Ascending aorta (tissue), 2 donors: ENCODE measurements at regions not wholly inside any gene's neighbourhood (a gene's known extent, or its start where the extent isn't known, plus 50 kb on each side); places are given as distances from the start of the nearest gene placed in this dataset.
A peak's percentile ranks its signal among the peaks of the same experiment; 100 is the strongest.

Source experiments
- DNase-seq, 2 donors: peaks; one replicate each; pipeline ENCODE4 v3.0.0-alpha.2; 2019; ENCODE audit warnings: low spot score in 2 of 2
- H3K27ac ChIP-seq, 2 donors: fragments of 200-600 bp; sonication (generic); one replicate each; pipeline ENCODE4 v1.5.1; 2016 to 2017; ENCODE audit warnings: mild to moderate bottlenecking in 1 of 2
- H3K27me3 ChIP-seq: fragments of 200-600 bp; sonication (generic); one replicate; pipeline ENCODE4 v1.5.1; 2017
- H3K36me3 ChIP-seq, 2 donors: fragments of 200-600 bp; sonication (generic); one replicate each; pipeline ENCODE4 v1.5.1; 2016
- H3K4me1 ChIP-seq, 2 donors: fragments of 200-600 bp; sonication (generic); one replicate each; pipeline ENCODE4 v1.5.1; 2016 to 2017; ENCODE audit warnings: mild to moderate bottlenecking in 1 of 2
- H3K4me3 ChIP-seq, 2 donors: fragments of 200-600 bp; sonication (generic); one replicate each; pipeline ENCODE4 v1.5.1; 2016 to 2017; ENCODE audit warnings: mild to moderate bottlenecking in 1 of 2
- H3K9me3 ChIP-seq, 2 donors: fragments of 200-600 bp; sonication (generic); one replicate each; pipeline ENCODE4 v1.5.1; 2016
- CTCF ChIP-seq, 3 experiments: fragments of 200-600 bp in 2 of 3; fragments of 450-650 bp in 1 of 3; sonication (generic) in 2 of 3; IDR thresholded peaks; one replicate each; pipeline ENCODE4 v1.5.1; 2016 to 2019; ENCODE audit warnings: antibody characterized with exemption in 3 of 3, mild to moderate bottlenecking in 1 of 3, moderate library complexity in 1 of 3
- intact Hi-C: fragments of 100-400 bp; cut with DNase I; formaldehyde crosslinking; loops from one replicate; pipeline ENCODE4 v1.15.1; 2023

- Histone ChIP-seq H3K36me3 (no peaks in the 10 kb centered on the region), H3K27me3 (no peaks in the 10 kb centered on the region), H3K27ac (peak overlapping the region in 1 of 2 donors; percentile 16), H3K4me1 (peaks cover 4 to 13% of the 10 kb centered on the region in 2 donors), H3K4me3 (peak overlapping the region; percentile 20 to 39), H3K9me3 (no peaks in the 10 kb centered on the region)
- no peak for DNase-seq
- intact Hi-C loops, result no loop called here
- TF ChIP-seq CTCF (IDR thresholded peaks at IDR 0.05), result no peak
These were observed 50.4 kb upstream of the SEPTIN5 start for GRCh38 chr22:19663821-19664355.

- Histone ChIP-seq H3K4me3 (peak overlapping the region; percentile 20 to 39), H3K27ac (no peak overlapping the region), H3K27me3 (no peaks in the 10 kb centered on the region), H3K9me3 (no peaks in the 10 kb centered on the region), H3K4me1 (peaks cover 4 to 13% of the 10 kb centered on the region in 2 donors), H3K36me3 (no peaks in the 10 kb centered on the region)
- no peak for DNase-seq
- intact Hi-C loops, result no loop called here
- TF ChIP-seq CTCF (IDR thresholded peaks at IDR 0.05), result no peak
These were observed 49.9 kb upstream of the SEPTIN5 start for GRCh38 chr22:19664406-19664805.
